A549 (cell line): ENCODE measurements at regions not wholly inside any gene's neighbourhood (a gene's known extent, or its start where the extent isn't known, plus 50 kb on each side); places are given as distances from the start of the nearest gene placed in this dataset.

Experiments
- CHD2 ChIP-seq: fragments of 150-350 bp; IDR thresholded peaks from 2 replicates; pipeline ENCODE4 v1.6.1; 2014; ENCODE audit warnings: low read length; ENCODE audit not compliant: partially characterized antibody
- CTCF ChIP-seq: fragments of >200 bp; sonication (Bioruptor Twin); formaldehyde crosslinking; IDR thresholded peaks from 3 replicates; pipeline ENCODE4 v1.5.1; 2016
- JUN ChIP-seq, 2 experiments: fragments of >200 bp; sonication (Bioruptor Twin); formaldehyde crosslinking; IDR thresholded peaks; 2 replicates in 1 of 2; 3 replicates in 1 of 2; pipeline ENCODE4 v1.6.1; 2016 to 2017
- POLR2A ChIP-seq: IDR thresholded peaks from 2 replicates; pipeline ENCODE4 v1.6.1; 2012; ENCODE audit warnings: mild to moderate bottlenecking, low read length
- SMC3 ChIP-seq: fragments of >200 bp; sonication (Bioruptor Twin); formaldehyde crosslinking; IDR thresholded peaks from 3 replicates; pipeline ENCODE4 v1.6.1; 2018; ENCODE audit warnings: inconsistent platforms
- ZC3H11A ChIP-seq: fragments of 450-650 bp; IDR thresholded peaks from 2 replicates; pipeline ENCODE4 v1.6.1; 2014; ENCODE audit warnings: antibody characterized with exemption, mild to moderate bottlenecking

GRCh38 chr1:5502311-5503194 is 489.7 kb downstream of the NPHP4 start:
- TF ChIP-seq CHD2 (no peak), CTCF (no peak), SMC3 (no peak), ZC3H11A (no peak), JUN (IDR thresholded peaks at IDR 0.05) (no peak), POLR2A (no peak)
